ENCODE measurements at regions not wholly inside any gene's neighbourhood (a gene's known extent, or its start where the extent isn't known, plus 50 kb on each side); places are given as distances from the start of the nearest gene placed in this dataset.

GRCh38 chr2:144290276-144290675 is 229.6 kb downstream of the ZEB2 start:
- Histone ChIP-seq H3K27me3 (ENCODE audit: low read length) (no peaks in the 10 kb centered on the region), H3K9ac (ENCODE audit: low read length) (no peak overlapping the region), H3K4me2 (ENCODE audit: low read length) (no peak overlapping the region), H3F3A (ENCODE audit: low read length, unreplicated experiment) (no peaks in the 10 kb centered on the region), H3K79me2 (ENCODE audit: low read length) (no peaks in the 10 kb centered on the region), H3K27ac (ENCODE audit: low read length) (no peak overlapping the region), H4K20me1 (ENCODE audit: low read length) (no peaks in the 10 kb centered on the region), H3K4me1 (ENCODE audit: insufficient read depth, low read length) (no peaks in the 10 kb centered on the region), H3K36me3 (ENCODE audit: low read depth, low read length) (no peaks in the 10 kb centered on the region), H3K4me3 (ENCODE audit: low read length) (no peak overlapping the region), H3K9me3 (ENCODE audit: low read length) (no peaks in the 10 kb centered on the region), H3K9me2 (replicated peaks; ENCODE audit: low read length) (no peaks in the 10 kb centered on the region), H2AFZ (ENCODE audit: low read length) (no peak overlapping the region)
- no peak for DNase-seq
- ChIA-PET POLR2A (ENCODE audit: unreplicated experiment) (no interaction called here), CTCF (no interaction called here)
- no TSS peak for BruUV-seq (replicated peaks)
- no peak for ATAC-seq
- no peak for TF ChIP-seq CTCF (conservative IDR thresholded peaks at IDR 0.05; ENCODE audit: low read depth, low read length)
- intact Hi-C loops (cut with micrococcal nuclease): no loop called here

- no peaks in the 10 kb centered on the region for H3K4me1 ChIP-seq (ENCODE audit: insufficient read depth, low read length)
- no peaks in the 10 kb centered on the region for H3F3A ChIP-seq (ENCODE audit: low read length, unreplicated experiment)
- TF ChIP-seq EZH2 (IDR thresholded peaks at IDR 0.05; ENCODE audit: low read length, unreplicated experiment) (no peak), CTCF (conservative IDR thresholded peaks at IDR 0.05; ENCODE audit: low read depth, low read length) (no peak), EZH2phosphoT487 (IDR thresholded peaks at IDR 0.05; ENCODE audit: borderline replicate concordance, low read length) (no peak)
- H3K27ac ChIP-seq (ENCODE audit: low read length): no peak overlapping the region
- no peak overlapping the region for H3K4me3 ChIP-seq (ENCODE audit: low read length)
- DNase-seq (no peak), ATAC-seq (no peak)
- H3K27me3 ChIP-seq (ENCODE audit: low read length): no peaks in the 10 kb centered on the region
- no peaks in the 10 kb centered on the region for H3K36me3 ChIP-seq (ENCODE audit: low read depth, low read length)
- no peak overlapping the region for H2AFZ ChIP-seq (ENCODE audit: low read length)
- ChIA-PET POLR2A (ENCODE audit: unreplicated experiment) (no interaction called here), CTCF (no interaction called here)
- H3K9me3 ChIP-seq (ENCODE audit: low read length): no peaks in the 10 kb centered on the region
- BruUV-seq (replicated peaks): no TSS peak
- intact Hi-C loops (cut with micrococcal nuclease): no loop called here
- H3K4me2 ChIP-seq (ENCODE audit: low read length): no peak overlapping the region
- H3K79me2 ChIP-seq (ENCODE audit: low read length): no peaks in the 10 kb centered on the region
- H4K20me1 ChIP-seq (ENCODE audit: low read length): no peaks in the 10 kb centered on the region
- H3K9ac ChIP-seq (ENCODE audit: low read length): no peak overlapping the region
- no peaks in the 10 kb centered on the region for H3K9me2 ChIP-seq (replicated peaks; ENCODE audit: low read length)
Observed at GRCh38 chr2:144288438-144288837, 231.5 kb downstream of the ZEB2 start.

GRCh38 chr2:144285324-144285723 is 234.6 kb downstream of the ZEB2 start:
- no TSS peak for BruUV-seq (replicated peaks)
- H3K4me3 ChIP-seq (ENCODE audit: low read length): no peak overlapping the region
- H2AFZ ChIP-seq (ENCODE audit: low read length): no peak overlapping the region
- no peak overlapping the region for H3K4me2 ChIP-seq (ENCODE audit: low read length)
- DNase-seq: no peak
- no peaks in the 10 kb centered on the region for H3F3A ChIP-seq (ENCODE audit: low read length, unreplicated experiment)
- H3K36me3 ChIP-seq (ENCODE audit: low read depth, low read length): no peaks in the 10 kb centered on the region
- no peak for TF ChIP-seq EZH2 (IDR thresholded peaks at IDR 0.05; ENCODE audit: low read length, unreplicated experiment)
- no peak for TF ChIP-seq EZH2phosphoT487 (IDR thresholded peaks at IDR 0.05; ENCODE audit: borderline replicate concordance, low read length)
- no peak for TF ChIP-seq CTCF (conservative IDR thresholded peaks at IDR 0.05; ENCODE audit: low read depth, low read length)
- H3K79me2 ChIP-seq (ENCODE audit: low read length): no peaks in the 10 kb centered on the region
- no peaks in the 10 kb centered on the region for H3K4me1 ChIP-seq (ENCODE audit: insufficient read depth, low read length)
- no peaks in the 10 kb centered on the region for H3K9me2 ChIP-seq (replicated peaks; ENCODE audit: low read length)
- POLR2A ChIA-PET (ENCODE audit: unreplicated experiment): no interaction called here
- intact Hi-C loops (cut with micrococcal nuclease): no loop called here
- CTCF ChIA-PET: no interaction called here
- H4K20me1 ChIP-seq (ENCODE audit: low read length): no peaks in the 10 kb centered on the region
- H3K9me3 ChIP-seq (ENCODE audit: low read length): no peaks in the 10 kb centered on the region
- H3K27ac ChIP-seq (ENCODE audit: low read length): no peak overlapping the region
- no peaks in the 10 kb centered on the region for H3K27me3 ChIP-seq (ENCODE audit: low read length)
- no peak overlapping the region for H3K9ac ChIP-seq (ENCODE audit: low read length)
- ATAC-seq: no peak

Measured in PC-3 (cell line).